SIG-M5 treated with dmso at 0.1 percent for 504 hours (cell line): ENCODE measurements at regions not wholly inside any gene's neighbourhood (a gene's known extent, or its start where the extent isn't known, plus 50 kb on each side); places are given as distances from the start of the nearest gene placed in this dataset.
"Not testable (repeated sequence)": the region's sequence is repeated elsewhere in the genome, so short reads cannot be mapped to it uniquely, and the experiment has no call there.

Source experiments
- DNase-seq: peaks from one replicate; lab custom pipeline; 2025; ENCODE audit not compliant: unreplicated experiment; lab: John Stamatoyannopoulos, UW

GRCh38 chr2:240191001-240191400 is 50.5 kb upstream of the OTOS start:
- no peak for DNase-seq

GRCh38 chr2:240192661-240193060 is 52.2 kb upstream of the OTOS start:
- no peak for DNase-seq

GRCh38 chr2:240194341-240194762 is 53.9 kb upstream of the OTOS start:
- DNase-seq = not testable (repeated sequence)

GRCh38 chr2:240195316-240195861 is 54.9 kb upstream of the OTOS start:
- DNase-seq = no peak

GRCh38 chr2:240196716-240197461 is 56.4 kb upstream of the OTOS start:
- no peak for DNase-seq

GRCh38 chr2:240197462-240198139 is 57.1 kb upstream of the OTOS start:
- no peak for DNase-seq

GRCh38 chr2:240198226-240198625 is 57.8 kb upstream of the OTOS start:
- DNase-seq = no peak

- DNase-seq = no peak
Observed at GRCh38 chr2:240199133-240199870, 58.8 kb upstream of the OTOS start.

- no peak for DNase-seq
Observed at GRCh38 chr2:240200230-240201051, 60.0 kb upstream of the OTOS start.

GRCh38 chr2:240201866-240202265 is 61.4 kb upstream of the OTOS start:
- DNase-seq = no peak

GRCh38 chr2:240202586-240202985 is 62.1 kb upstream of the OTOS start:
- DNase-seq = no peak

- no peak for DNase-seq
Observed at GRCh38 chr2:240203031-240203787, 62.8 kb upstream of the OTOS start.

- DNase-seq = no peak
Observed at GRCh38 chr2:240203788-240204270, 63.4 kb upstream of the OTOS start.

GRCh38 chr2:240204431-240205276 is 64.2 kb upstream of the OTOS start:
- no peak for DNase-seq

GRCh38 chr2:240205348-240205747 is 64.9 kb upstream of the OTOS start:
- no peak for DNase-seq

GRCh38 chr2:240205772-240206171 is 65.3 kb upstream of the OTOS start:
- DNase-seq = no peak

GRCh38 chr2:240206630-240207029 is 66.2 kb upstream of the OTOS start:
- DNase-seq = no peak

- no peak for DNase-seq
Observed at GRCh38 chr2:240207661-240208060, 67.2 kb upstream of the OTOS start.

GRCh38 chr2:240208096-240208495 is 67.6 kb upstream of the OTOS start:
- DNase-seq = no peak
